SK-N-SH (cell line): ENCODE measurements at regions not wholly inside any gene's neighbourhood (a gene's known extent, or its start where the extent isn't known, plus 50 kb on each side); places are given as distances from the start of the nearest gene placed in this dataset.

ENCODE experiments used
- CTCF ChIA-PET: fragments of 300-600, 350-600 bp; formaldehyde crosslinking; extraction: SDS; loops from one replicate; lab custom pipeline; 2021; lab: Yijun Ruan, JAX
- POLR2A ChIA-PET: fragments of 350-600 bp; sonication (Branson Sonifier 250); formaldehyde crosslinking; extraction: SDS; loops from one replicate; lab custom pipeline; 2020; ENCODE audit warnings: antibody characterized with exemption, inconsistent platforms; lab: Yijun Ruan, JAX
- DNase-seq: peaks from one replicate; pipeline ENCODE4 v3.0.0; 2012
- H2AFZ ChIP-seq: fragments of 200-600 bp; sonication (generic); 2 replicates; pipeline ENCODE4 v1.8.1; 2016; ENCODE audit warnings: antibody characterized with exemption, mild to moderate bottlenecking, low read depth
- H3F3A ChIP-seq: fragments of 200-600 bp; sonication (generic); replicated peaks from 2 replicates; pipeline ENCODE3; 2016; ENCODE audit warnings: antibody characterized with exemption, mild to moderate bottlenecking; ENCODE audit not compliant: insufficient read depth
- H3K27ac ChIP-seq, 2 experiments: fragments of 200-500 bp in 1 of 2; fragments of 200-600 bp in 1 of 2; sonication (Bioruptor generic) in 1 of 2; sonication (generic), shearing (Covaris generic) in 1 of 2; 2 replicates each; pipeline versions ENCODE4 v1.5.1 to v1.6.1; 2014 to 2016; ENCODE audit warnings: low read depth in 2 of 2, inconsistent platforms in 1 of 2, low read length in 1 of 2, mild to moderate bottlenecking in 1 of 2, mixed read lengths in 1 of 2
- H3K27me3 ChIP-seq: fragments of 200-600 bp; sonication (generic), shearing (Covaris generic); 2 replicates; pipeline ENCODE4 v1.6.1; 2016; ENCODE audit warnings: mixed run types; ENCODE audit not compliant: insufficient read depth
- H3K36me3 ChIP-seq, 2 experiments: fragments of 200-500 bp in 1 of 2; fragments of 200-600 bp in 1 of 2; sonication (Bioruptor generic) in 1 of 2; sonication (generic) in 1 of 2; replicated peaks in 1 of 2; 2 replicates each; pipeline versions ENCODE3 to v1.5.1; 2014 to 2016; ENCODE audit warnings: low read length in 1 of 2, mild to moderate bottlenecking in 1 of 2; ENCODE audit not compliant: insufficient read depth in 2 of 2, control insufficient read depth in 1 of 2
- H3K4me1 ChIP-seq, 2 experiments: fragments of 200-500 bp in 1 of 2; fragments of 200-600 bp in 1 of 2; sonication (Bioruptor generic) in 1 of 2; sonication (generic), shearing (Covaris generic) in 1 of 2; 2 replicates each; pipeline versions ENCODE4 v1.5.1 to v1.6.1; 2014 to 2016; ENCODE audit warnings: low read depth in 1 of 2, low read length in 1 of 2, mixed run types in 1 of 2; ENCODE audit not compliant: insufficient read depth in 2 of 2, control insufficient read depth in 1 of 2
- H3K4me2 ChIP-seq: fragments of 200-600 bp; sonication (generic), shearing (Covaris generic); 2 replicates; pipeline ENCODE4 v1.6.1; 2017; ENCODE audit warnings: mixed run types
- H3K4me3 ChIP-seq, 2 experiments: fragments of 200-500 bp in 1 of 2; fragments of 200-600 bp in 1 of 2; sonication (Bioruptor generic) in 1 of 2; sonication (generic), shearing (Covaris generic) in 1 of 2; 2 replicates each; pipeline versions ENCODE4 v1.5.1 to v1.8.1; 2014 to 2016; ENCODE audit warnings: low read depth in 2 of 2, inconsistent platforms in 1 of 2, low read length in 1 of 2, mild to moderate bottlenecking in 1 of 2, mixed read lengths in 1 of 2, moderate library complexity in 1 of 2
- H3K79me2 ChIP-seq: fragments of 200-600 bp; sonication (generic); 2 replicates; pipeline ENCODE4 v1.8.1; 2017; ENCODE audit warnings: mild to moderate bottlenecking; ENCODE audit not compliant: insufficient read depth
- H3K9ac ChIP-seq: fragments of 200-600 bp; sonication (generic); 2 replicates; pipeline ENCODE4 v1.6.1; 2017; ENCODE audit warnings: mixed run types
- H3K9me2 ChIP-seq: fragments of 200-600 bp; sonication (generic); 2 replicates; pipeline ENCODE4 v1.6.1; 2017; ENCODE audit warnings: mixed run types
- H3K9me3 ChIP-seq: fragments of 200-600 bp; sonication (generic); 2 replicates; pipeline ENCODE4 v1.6.1; 2017; ENCODE audit warnings: mixed run types, mild to moderate bottlenecking, moderate library complexity
- H4K20me1 ChIP-seq: fragments of 200-600 bp; sonication (generic); 2 replicates; pipeline ENCODE4 v1.6.1; 2017; ENCODE audit warnings: mild to moderate bottlenecking, mixed run types; ENCODE audit not compliant: insufficient read depth
- CTCF ChIP-seq: fragments of 200-600 bp; sonication (generic); IDR thresholded peaks from 2 replicates; pipeline ENCODE4 v1.6.1; 2017; ENCODE audit warnings: antibody characterized with exemption, mild to moderate bottlenecking, moderate library complexity
- ELF1 ChIP-seq: IDR thresholded peaks from 2 replicates; pipeline ENCODE4 v1.4.0; 2012
- EP300 ChIP-seq, 2 experiments: IDR thresholded peaks; 2 replicates each; pipeline versions ENCODE4 v1.4.0 to v1.6.1; 2012; ENCODE audit warnings: borderline replicate concordance in 1 of 2, low read depth in 1 of 2, low read length in 1 of 2
- EZH2phosphoT487 ChIP-seq: fragments of 200-600 bp; sonication (generic); IDR thresholded peaks from 2 replicates; pipeline ENCODE4 v1.6.1; 2017; ENCODE audit warnings: low read depth, mixed run types, mild to moderate bottlenecking, antibody characterized with exemption, moderate library complexity, borderline replicate concordance
- FOXJ3 ChIP-seq: sonication (generic); formaldehyde crosslinking; IDR thresholded peaks from 2 replicates; pipeline ENCODE4 v1.5.1; 2020; ENCODE audit warnings: mild to moderate bottlenecking, missing genetic modification reagents
- GABPA ChIP-seq: IDR thresholded peaks from 2 replicates; pipeline ENCODE4 v1.4.0; 2012; ENCODE audit warnings: low read depth, mild to moderate bottlenecking
- GATA2 ChIP-seq: sonication (generic); formaldehyde crosslinking; IDR thresholded peaks from 2 replicates; pipeline ENCODE4 v1.5.0; 2020; ENCODE audit warnings: mild to moderate bottlenecking, missing genetic modification reagents
- MAX ChIP-seq: IDR thresholded peaks from 2 replicates; pipeline ENCODE4 v1.4.0; 2012; ENCODE audit warnings: low read depth
- MEF2A ChIP-seq: IDR thresholded peaks from 2 replicates; pipeline ENCODE4 v1.4.0; 2012; ENCODE audit warnings: low read depth, borderline replicate concordance
- MXI1 ChIP-seq: IDR thresholded peaks from 2 replicates; pipeline ENCODE4 v1.6.1; 2012; ENCODE audit warnings: mild to moderate bottlenecking, low read depth, low read length, improper control_type of control experiment
- NFIC ChIP-seq: IDR thresholded peaks from 2 replicates; pipeline ENCODE4 v1.4.0; 2012; ENCODE audit warnings: borderline replicate concordance
- NRF1 ChIP-seq: IDR thresholded peaks from 2 replicates; pipeline ENCODE4 v1.6.1; 2012; ENCODE audit warnings: low read depth, mild to moderate bottlenecking, low read length
- POLR2AphosphoS5 ChIP-seq: IDR thresholded peaks from 2 replicates; pipeline ENCODE4 v1.6.1; 2012; ENCODE audit warnings: low read depth, low read length
- RAD21 ChIP-seq: IDR thresholded peaks from 2 replicates; pipeline ENCODE4 v1.6.1; 2012; ENCODE audit warnings: mild to moderate bottlenecking, low read length
- RCOR1 ChIP-seq: fragments of 150-350 bp; IDR thresholded peaks from 2 replicates; pipeline ENCODE4 v1.6.1; 2017; ENCODE audit warnings: antibody characterized with exemption, low read length
- RFX5 ChIP-seq: IDR thresholded peaks from 2 replicates; pipeline ENCODE4 v1.6.1; 2012; ENCODE audit warnings: mild to moderate bottlenecking, improper control_type of control experiment, low read length
- SMC3 ChIP-seq: IDR thresholded peaks from 2 replicates; pipeline ENCODE4 v1.6.1; 2012; ENCODE audit warnings: low read depth, low read length, improper control_type of control experiment
- TCF12 ChIP-seq: IDR thresholded peaks from 2 replicates; pipeline ENCODE4 v1.4.0; 2012
- USF2 ChIP-seq: fragments of 150-350 bp; IDR thresholded peaks from 2 replicates; pipeline ENCODE4 v1.6.1; 2017; ENCODE audit warnings: antibody characterized with exemption, low read length, low read depth, borderline replicate concordance
- ZBTB33 ChIP-seq: IDR thresholded peaks from 2 replicates; pipeline ENCODE4 v1.4.0; 2012; ENCODE audit warnings: low read depth, borderline replicate concordance
- WGBS: methylation state at CpG from one replicate; pipeline ENCODE4 v1.1.6; 2017; ENCODE audit warnings: low lambda C conversion rate; 5-methylcytosine and 5-hydroxymethylcytosine counted together

- 48% methylated on average over 1 of the region's 1 CpG for WGBS
- Histone ChIP-seq H3K9ac (no peak overlapping the region), H2AFZ (no peak overlapping the region), H3F3A (no peaks in the 10 kb centered on the region), H3K36me3 (no peaks in the 10 kb centered on the region), H3K9me2 (no peaks in the 10 kb centered on the region), H3K9me3 (no peaks in the 10 kb centered on the region), H3K4me1 (no peaks in the 10 kb centered on the region; a peak in 1 of 4 replicates), H3K79me2 (no peaks in the 10 kb centered on the region), H3K27me3 (no peaks in the 10 kb centered on the region), H3K4me2 (no peak overlapping the region), H3K4me3 (no peak overlapping the region), H4K20me1 (no peaks in the 10 kb centered on the region), H3K27ac (no peak overlapping the region)
- POLR2A ChIA-PET = no interaction called here
- DNase-seq = no peak
- CTCF ChIA-PET = interaction anchor here (0.7 kb wide), 1 partner anchor 192 kb away, joined by 3 read pairs; no protein-coding TSS in a partner anchor
- TF ChIP-seq EZH2phosphoT487 = no peak
- no peak for TF ChIP-seq POLR2AphosphoS5
- TF ChIP-seq USF2 = no peak
- no peak for TF ChIP-seq RFX5
- no peak for TF ChIP-seq ELF1
- TF ChIP-seq MAX = no peak
- TF ChIP-seq MEF2A = no peak
- no peak for TF ChIP-seq NRF1
- TF ChIP-seq GABPA = no peak
- TF ChIP-seq EP300 (IDR thresholded peaks at IDR 0.05; ENCODE audit: borderline replicate concordance in 1 of 2, low read depth in 1 of 2, low read length in 1 of 2) = no peak
- TF ChIP-seq FOXJ3 (CRISPR knock-in tag) = no peak
- TF ChIP-seq CTCF = no peak
- no peak for TF ChIP-seq RAD21
- no peak for TF ChIP-seq NFIC
- no peak for TF ChIP-seq RCOR1
Measured at GRCh38 chr18:7464245-7464966, 102.7 kb upstream of the PTPRM start.

- no peaks in the 10 kb centered on the region for H3K79me2 ChIP-seq
- ChIA-PET CTCF (interaction anchor here (0.6 kb wide), 1 partner anchor 13 kb away, joined by 3 read pairs; no protein-coding TSS in a partner anchor), POLR2A (no interaction called here)
Measured at GRCh38 chr18:7466190-7466589, 100.9 kb upstream of the PTPRM start.

More at GRCh38 chr18:7466190-7466589, 100.9 kb upstream of the PTPRM start:
- no peak overlapping the region for H3K27ac ChIP-seq
- no peaks in the 10 kb centered on the region for H3K27me3 ChIP-seq
- no peak overlapping the region for H3K9ac ChIP-seq
- no peak overlapping the region for H3K4me3 ChIP-seq
- whole genome bisulfite sequencing = 48% methylated on average over 5 of the region's 5 CpGs
- H2AFZ ChIP-seq = no peak overlapping the region
- H3K36me3 ChIP-seq = no peaks in the 10 kb centered on the region
- H3K9me2 ChIP-seq = no peaks in the 10 kb centered on the region
- no peaks in the 10 kb centered on the region for H3F3A ChIP-seq
- no peaks in the 10 kb centered on the region for H4K20me1 ChIP-seq
- H3K9me3 ChIP-seq = no peaks in the 10 kb centered on the region
- DNase-seq = no peak
- TF ChIP-seq GATA2 (CRISPR knock-in tag) (no peak), MXI1 (no peak), ZBTB33 (no peak), SMC3 (no peak), NFIC (no peak), TCF12 (no peak)
- H3K4me1 ChIP-seq = no peaks in the 10 kb centered on the region; a peak in 1 of 4 replicates
- no peak overlapping the region for H3K4me2 ChIP-seq
